Activated CD4-positive, CD25-positive, alpha-beta regulatory T cell treated with anti-CD3 and anti-CD28 coated beads, Interleukin-2, amount 50 U/mL, for 72 hours (primary cell): ENCODE measurements at regions not wholly inside any gene's neighbourhood (a gene's known extent, or its start where the extent isn't known, plus 50 kb on each side); places are given as distances from the start of the nearest gene placed in this dataset.

Experiments
- DNase-seq: peaks from one replicate; pipeline ENCODE4 v3.0.0; 2021

GRCh38 chr5:8050616-8051175 is 181.7 kb downstream of the MTRR start:
- DNase-seq: no peak

GRCh38 chr5:8053270-8053669 is 184.3 kb downstream of the MTRR start:
- DNase-seq: no peak

- DNase-seq: no peak
These were observed 188.8 kb downstream of the MTRR start for GRCh38 chr5:8057769-8058168.

- DNase-seq: no peak
These were observed 189.8 kb downstream of the MTRR start for GRCh38 chr5:8058616-8059190.

GRCh38 chr5:8059337-8059736 is 190.4 kb downstream of the MTRR start:
- no peak for DNase-seq

- no peak for DNase-seq
These were observed 191.4 kb downstream of the MTRR start for GRCh38 chr5:8060235-8060952.

DNA sequence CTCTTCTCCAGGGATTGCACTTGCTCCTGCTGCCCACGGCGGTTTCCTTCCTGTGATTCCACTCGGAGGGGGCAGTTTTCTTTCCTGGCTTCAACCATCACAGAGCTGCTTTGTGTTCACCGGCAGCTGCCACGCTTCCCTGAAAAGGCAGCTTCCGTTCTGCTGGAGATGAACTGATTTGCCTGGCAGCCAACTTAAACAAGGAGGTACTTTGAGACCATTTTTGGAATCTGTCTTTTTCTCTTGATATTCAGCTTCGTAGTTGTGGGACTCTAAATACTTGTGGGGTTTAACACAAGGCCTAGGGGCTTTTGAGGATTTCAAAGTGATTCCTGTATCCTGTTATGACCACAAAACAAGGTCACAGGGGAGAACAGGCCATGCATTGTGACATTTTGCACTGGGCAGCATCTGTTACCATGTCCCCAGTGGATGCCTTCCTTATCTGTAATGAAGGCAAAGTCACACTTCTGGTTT is 192.0 kb downstream of the MTRR start:
- no peak for DNase-seq

DNA sequence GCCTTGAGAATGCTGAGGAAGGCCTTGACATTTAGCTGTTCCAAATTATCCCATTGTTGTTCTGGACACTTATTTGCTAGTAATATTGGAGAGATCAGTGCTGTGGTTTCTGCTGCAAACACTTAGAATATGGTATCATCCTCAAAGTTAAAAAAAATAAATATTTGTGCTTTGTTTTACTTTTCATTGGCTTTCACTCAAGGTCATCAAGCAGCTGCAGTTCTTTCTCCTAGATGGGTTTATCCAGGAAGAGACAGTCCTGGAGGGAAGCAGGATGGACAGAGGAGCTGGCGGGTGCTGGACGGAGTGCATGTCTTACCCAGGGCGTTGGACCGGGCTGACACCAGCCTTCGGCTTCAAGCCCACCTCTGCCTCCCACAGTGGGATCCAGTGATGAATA is 193.6 kb downstream of the MTRR start:
- no peak for DNase-seq

GRCh38 chr5:8068078-8068477 is 199.1 kb downstream of the MTRR start:
- DNase-seq: no peak

GRCh38 chr5:8070138-8070537 is 201.2 kb downstream of the MTRR start:
- no peak for DNase-seq

DNA sequence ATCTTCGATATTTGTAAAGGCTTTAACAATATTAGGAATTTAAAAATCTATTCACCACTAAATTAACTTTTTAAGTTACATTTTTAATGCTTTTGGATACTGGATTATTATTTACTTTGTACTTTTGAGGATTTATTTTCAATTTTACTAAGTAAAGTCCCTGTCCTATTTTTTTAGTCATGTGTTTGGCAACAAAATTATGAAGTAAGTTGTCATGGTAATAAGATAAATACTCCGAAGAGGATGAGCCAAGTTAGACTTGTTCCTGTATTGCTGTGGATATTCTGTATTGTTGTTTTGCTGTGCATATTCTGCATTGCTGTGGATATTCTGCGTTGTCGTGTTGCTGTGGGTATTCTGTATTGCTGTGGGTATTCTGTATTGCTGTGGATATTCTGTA is 210.1 kb downstream of the MTRR start:
- no peak for DNase-seq

GRCh38 chr5:8081179-8081578 is 212.2 kb downstream of the MTRR start:
- no peak for DNase-seq

DNA sequence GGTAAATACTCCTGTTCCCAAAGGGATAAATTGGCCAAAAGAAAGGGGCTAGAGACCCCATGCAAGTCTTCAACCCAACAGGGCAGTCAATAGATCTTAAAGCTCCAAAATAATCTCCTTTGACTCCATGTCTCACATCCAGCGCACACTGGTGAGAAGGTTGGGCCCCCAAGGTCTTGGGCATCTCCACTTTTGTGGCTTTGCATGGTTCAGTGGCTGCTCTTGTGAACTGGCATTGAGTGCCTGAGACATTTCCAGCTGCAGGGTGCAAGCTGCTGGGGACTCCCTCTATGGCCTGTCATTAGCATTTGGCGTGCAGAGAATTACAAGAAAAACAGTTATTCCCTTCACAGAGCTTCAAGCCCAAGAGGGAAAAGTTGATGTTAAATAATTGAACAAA is 224.7 kb downstream of the MTRR start:
- no peak for DNase-seq

DNA sequence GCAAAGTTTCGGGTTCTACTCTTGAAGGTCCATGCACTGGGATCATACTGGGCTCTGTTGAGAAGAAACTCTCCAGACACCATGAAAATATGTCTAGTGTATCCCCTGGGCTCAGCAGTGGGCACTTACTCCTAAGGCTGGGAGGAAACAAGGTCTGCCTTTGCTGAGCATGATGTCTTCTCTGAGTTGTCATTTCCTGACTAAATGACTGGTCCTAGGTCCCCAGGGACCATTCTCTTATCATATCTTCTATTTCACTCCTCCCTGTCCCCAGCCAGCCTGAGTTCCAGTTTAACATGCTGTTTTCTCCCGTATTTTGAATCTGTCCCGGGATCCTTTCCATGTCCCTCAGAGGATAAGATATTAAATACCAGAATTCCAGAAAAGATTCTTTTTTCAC is 225.4 kb downstream of the MTRR start:
- no peak for DNase-seq

GRCh38 chr5:8097146-8097545 is 228.2 kb downstream of the MTRR start:
- no peak for DNase-seq

GRCh38 chr5:8098081-8098480 is 229.1 kb downstream of the MTRR start:
- DNase-seq: no peak

GRCh38 chr5:8102714-8103113 is 233.8 kb downstream of the MTRR start:
- no peak for DNase-seq

GRCh38 chr5:8114597-8115266 is 245.8 kb downstream of the MTRR start:
- no peak for DNase-seq

DNA sequence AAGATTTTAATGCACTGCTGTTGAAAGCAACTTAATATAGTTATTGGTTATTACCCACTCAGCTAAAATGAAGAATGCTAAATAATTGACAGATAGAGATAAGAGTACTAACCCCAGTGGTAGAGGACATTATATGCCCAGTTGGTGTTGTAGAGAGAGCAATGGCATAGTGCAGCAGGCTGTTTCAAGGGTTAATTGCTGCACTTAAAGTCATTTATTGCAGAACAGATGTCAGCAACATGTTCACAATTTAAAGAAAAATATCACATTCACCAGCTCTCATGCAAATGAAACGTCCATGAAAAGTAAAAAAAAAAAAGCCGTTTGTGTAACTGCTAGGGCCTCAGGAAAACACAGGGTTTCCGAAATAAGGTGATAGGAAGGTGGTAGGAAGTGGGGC is 254.6 kb downstream of the MTRR start:
- no peak for DNase-seq

GRCh38 chr5:8134609-8135008 is 265.7 kb downstream of the MTRR start:
- DNase-seq: no peak

DNA sequence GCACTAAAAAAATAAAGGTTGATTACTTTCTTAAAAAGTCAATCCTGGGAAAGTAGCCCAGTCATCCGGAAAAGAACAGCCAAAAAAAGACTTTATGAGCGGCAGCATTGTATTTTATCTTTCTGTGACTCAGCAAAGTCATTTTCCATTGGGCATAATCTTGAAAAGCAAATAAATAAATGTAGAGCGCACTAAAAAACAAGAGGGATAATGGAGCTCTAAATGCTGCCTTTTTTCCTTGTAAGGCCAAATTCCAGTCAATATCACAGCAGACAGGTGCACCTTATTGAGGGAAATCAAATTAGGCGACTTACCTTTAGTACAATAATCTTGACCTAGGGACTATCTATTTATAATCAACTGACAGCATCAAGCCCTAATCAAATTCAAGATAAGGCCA is 266.8 kb downstream of the MTRR start:
- no peak for DNase-seq

- no peak for DNase-seq
These were observed 267.3 kb downstream of the MTRR start for GRCh38 chr5:8136271-8136670.

GRCh38 chr5:8137941-8138550 is 269.1 kb downstream of the MTRR start:
- DNase-seq: no peak

DNA sequence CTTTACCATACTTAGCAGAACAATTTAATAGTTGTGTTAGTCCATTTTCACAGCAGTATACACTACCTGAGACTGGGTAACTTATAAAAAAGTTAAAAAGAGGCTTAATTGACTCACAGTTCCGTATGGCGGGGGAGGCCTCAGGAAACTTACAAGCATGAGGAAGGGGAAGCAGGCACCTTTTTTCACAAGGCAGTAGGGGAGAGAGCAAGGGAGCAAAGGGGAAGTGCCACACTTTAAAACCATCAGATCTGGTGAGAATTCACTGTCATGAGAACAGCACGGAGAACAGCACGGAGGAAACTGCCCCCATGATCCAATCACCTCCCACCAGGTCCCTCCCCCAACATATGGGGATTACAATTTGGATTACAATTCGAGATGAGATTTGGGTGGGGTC is 269.9 kb downstream of the MTRR start:
- DNase-seq: no peak
